Lung (tissue), 11 donors: ENCODE measurements at regions not wholly inside any gene's neighbourhood (a gene's known extent, or its start where the extent isn't known, plus 50 kb on each side); places are given as distances from the start of the nearest gene placed in this dataset.

Experiments
- ATAC-seq: fragments of 200-7000 bp; cut with Tn5 transposase; one replicate; pipeline ENCODE4 v1.9.1; 2020; ENCODE audit warnings: moderate number of reproducible peaks; ENCODE audit not compliant: insufficient read depth, low FRiP score
- DNase-seq, 3 donors: peaks; one replicate each; pipeline ENCODE4 v3.0.0-alpha.2; 2013 to 2017
- H3K27ac ChIP-seq, 2 donors: one replicate each; pipeline ENCODE4 v1.5.1; 2013; ENCODE audit warnings: mild to moderate bottlenecking in 2 of 2, moderate library complexity in 2 of 2, control low read depth in 1 of 2, inconsistent platforms in 1 of 2, low read depth in 1 of 2, low read length in 1 of 2
- H3K27me3 ChIP-seq, 3 donors: one replicate each; pipeline ENCODE4 v1.5.1; 2013; ENCODE audit warnings: low read length in 2 of 3; ENCODE audit not compliant: control insufficient read depth in 3 of 3, insufficient read depth in 3 of 3
- H3K36me3 ChIP-seq, 4 donors: one replicate each; pipeline ENCODE4 v1.5.1; 2013; ENCODE audit warnings: low read length in 4 of 4, mild to moderate bottlenecking in 1 of 4, moderate library complexity in 1 of 4; ENCODE audit not compliant: control insufficient read depth in 4 of 4, insufficient read depth in 4 of 4
- H3K4me1 ChIP-seq, 5 donors: one replicate each; pipeline ENCODE4 v1.5.1; 2013; ENCODE audit warnings: low read length in 5 of 5, mild to moderate bottlenecking in 2 of 5, moderate library complexity in 1 of 5; ENCODE audit not compliant: control insufficient read depth in 5 of 5, insufficient read depth in 5 of 5
- H3K4me3 ChIP-seq: one replicate; pipeline ENCODE4 v1.5.1; 2013; ENCODE audit warnings: mild to moderate bottlenecking, control low read depth, moderate library complexity
- H3K9ac ChIP-seq, 2 donors: one replicate each; pipeline ENCODE4 v1.5.1; 2013; ENCODE audit warnings: low read length in 2 of 2, control low read depth in 1 of 2; ENCODE audit not compliant: insufficient read depth in 1 of 2
- H3K9me3 ChIP-seq, 4 donors: one replicate each; pipeline ENCODE4 v1.5.1; 2013; ENCODE audit warnings: low read length in 3 of 4, mild to moderate bottlenecking in 1 of 4, moderate library complexity in 1 of 4; ENCODE audit not compliant: control insufficient read depth in 4 of 4, insufficient read depth in 3 of 4
- CTCF ChIP-seq: IDR thresholded peaks from 2 replicates; pipeline ENCODE4 v1.5.1; 2012; ENCODE audit warnings: mild to moderate bottlenecking; ENCODE audit errors: control extremely low read depth, extremely low read depth
- WGBS, 2 donors: extraction: QIAGEN DNeasy Blood & Tissue Kit; methylation state at CpG; one replicate each; pipeline ENCODE4 v1.1.7; 2013; 5-methylcytosine and 5-hydroxymethylcytosine counted together
- donor health status: control.
- donor health status: control.
- donor health status: Bipolar disorder and iron deficiency.
- donor health status: healthy.
- donor health status: DM: yes; HTN: yes; CAD: no.

DNA sequence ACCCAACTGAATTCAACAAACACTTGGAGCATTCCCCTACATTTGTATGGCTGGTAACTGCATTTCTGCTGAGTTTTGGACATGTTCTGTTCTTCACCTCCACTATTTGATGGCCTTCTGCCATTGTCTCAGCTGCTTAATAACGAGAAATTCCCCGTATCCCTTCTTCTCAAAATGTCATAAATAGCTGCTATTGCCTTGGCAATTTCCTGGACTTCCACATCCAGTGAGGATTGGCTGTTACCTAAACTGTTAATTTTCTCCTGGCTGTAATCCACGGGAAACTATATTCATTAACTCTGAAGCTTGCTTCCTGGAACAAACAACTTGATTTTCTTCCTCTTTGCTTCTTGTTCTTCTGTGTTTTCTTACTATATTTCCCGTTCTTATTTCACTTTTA, 69.5 kb upstream of the TDRD3 start:
- TF ChIP-seq CTCF = no peak
- Histone ChIP-seq H3K9me3 (no peaks in the 10 kb centered on the region), H3K27ac (no peak overlapping the region), H3K4me1 (peaks cover 0 to 5% (median 0%) of the 10 kb centered on the region in 5 donors), H3K9ac (no peak overlapping the region), H3K36me3 (no peaks in the 10 kb centered on the region), H3K27me3 (no peaks in the 10 kb centered on the region), H3K4me3 (no peak overlapping the region)
- 21 to 41% methylated on average over 4 of the region's 4 CpGs for WGBS, 2 donors
- ATAC-seq (no peak), DNase-seq (peak in 1 of 3 donors; percentile 20)

- no peaks in the 10 kb centered on the region for H3K9me3 ChIP-seq
- no peaks in the 10 kb centered on the region for H3K36me3 ChIP-seq
- no peak for ATAC-seq
- H3K27ac ChIP-seq = no peak overlapping the region
- peaks cover 0 to 5% (median 0%) of the 10 kb centered on the region in 5 donors for H3K4me1 ChIP-seq
- H3K27me3 ChIP-seq = no peaks in the 10 kb centered on the region
- TF ChIP-seq CTCF = no peak
- no peak overlapping the region for H3K4me3 ChIP-seq
- 50 to 72% methylated on average over 2 of the region's 2 CpGs for WGBS, 2 donors
- DNase-seq = no peak
- H3K9ac ChIP-seq = no peak overlapping the region
These were observed 68.9 kb upstream of the TDRD3 start for GRCh38 chr13:60328073-60328472.

DNA sequence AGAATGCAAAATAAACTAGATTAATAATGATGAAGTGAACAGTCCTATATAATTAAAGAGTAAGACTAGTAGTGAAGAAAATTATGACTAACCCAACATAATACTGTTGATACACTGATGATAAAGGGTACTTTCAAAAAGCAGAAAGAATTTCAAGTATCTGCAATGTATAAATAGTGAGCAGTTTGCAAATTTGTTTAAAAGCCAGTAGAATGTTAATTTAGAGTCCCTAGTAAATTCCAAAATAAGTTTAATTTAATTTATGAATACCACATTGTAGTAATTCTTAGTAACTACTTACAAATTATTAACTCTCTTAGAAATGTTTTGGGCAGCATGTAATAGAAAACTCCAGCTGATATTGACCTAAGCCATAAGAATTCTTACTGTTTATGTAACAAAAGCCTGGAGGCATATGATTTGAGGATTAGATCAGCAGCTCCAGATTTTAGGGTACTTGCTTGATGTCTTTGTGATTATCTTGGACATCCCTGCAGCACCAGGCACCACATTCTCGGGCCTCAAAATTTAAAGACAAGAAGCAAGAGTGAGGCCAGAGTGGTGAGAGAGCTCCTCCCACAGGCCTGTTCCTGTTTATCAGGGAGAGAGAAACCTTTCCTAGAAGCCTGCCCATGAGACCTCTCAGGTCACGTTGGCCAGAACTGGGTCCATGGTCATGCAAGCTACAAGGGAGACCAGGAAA, 67.6 kb upstream of the TDRD3 start:
- DNase-seq (peak; percentile 26 to 52 (median 34)), ATAC-seq (peak; percentile 66)
- Histone ChIP-seq H3K27me3 (no peaks in the 10 kb centered on the region), H3K27ac (no peak overlapping the region), H3K4me3 (no peak overlapping the region), H3K4me1 (peaks cover 0 to 5% (median 0%) of the 10 kb centered on the region in 5 donors), H3K9ac (no peak overlapping the region), H3K9me3 (no peaks in the 10 kb centered on the region), H3K36me3 (no peaks in the 10 kb centered on the region)
- TF ChIP-seq CTCF = no peak
- 32 to 33% methylated on average over 2 of the region's 2 CpGs for WGBS, 2 donors
